ENCODE measurements at regions not wholly inside any gene's neighbourhood (a gene's known extent, or its start where the extent isn't known, plus 50 kb on each side); places are given as distances from the start of the nearest gene placed in this dataset.

DNA sequence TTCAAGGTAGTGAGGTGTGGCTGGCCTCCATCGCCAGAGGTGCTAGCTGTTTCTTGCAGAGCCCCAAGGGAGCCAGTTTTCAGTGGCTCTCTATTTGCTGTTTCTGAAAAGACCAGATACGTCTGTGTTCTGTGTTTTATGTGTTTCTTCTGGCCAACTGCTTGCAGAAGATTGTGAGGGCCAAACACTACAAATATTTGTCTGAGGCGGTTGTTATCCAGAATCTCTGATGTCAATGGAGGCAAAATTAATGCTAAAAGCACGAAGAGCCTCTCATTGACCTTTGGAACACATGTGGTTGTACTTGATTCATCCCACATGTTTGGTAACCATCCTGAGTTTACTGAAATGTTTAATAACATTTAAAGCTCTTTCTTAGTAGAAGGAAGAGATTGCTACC lies 113.9 kb downstream of the CT47B1 start:
- TF ChIP-seq, protein P1, sequence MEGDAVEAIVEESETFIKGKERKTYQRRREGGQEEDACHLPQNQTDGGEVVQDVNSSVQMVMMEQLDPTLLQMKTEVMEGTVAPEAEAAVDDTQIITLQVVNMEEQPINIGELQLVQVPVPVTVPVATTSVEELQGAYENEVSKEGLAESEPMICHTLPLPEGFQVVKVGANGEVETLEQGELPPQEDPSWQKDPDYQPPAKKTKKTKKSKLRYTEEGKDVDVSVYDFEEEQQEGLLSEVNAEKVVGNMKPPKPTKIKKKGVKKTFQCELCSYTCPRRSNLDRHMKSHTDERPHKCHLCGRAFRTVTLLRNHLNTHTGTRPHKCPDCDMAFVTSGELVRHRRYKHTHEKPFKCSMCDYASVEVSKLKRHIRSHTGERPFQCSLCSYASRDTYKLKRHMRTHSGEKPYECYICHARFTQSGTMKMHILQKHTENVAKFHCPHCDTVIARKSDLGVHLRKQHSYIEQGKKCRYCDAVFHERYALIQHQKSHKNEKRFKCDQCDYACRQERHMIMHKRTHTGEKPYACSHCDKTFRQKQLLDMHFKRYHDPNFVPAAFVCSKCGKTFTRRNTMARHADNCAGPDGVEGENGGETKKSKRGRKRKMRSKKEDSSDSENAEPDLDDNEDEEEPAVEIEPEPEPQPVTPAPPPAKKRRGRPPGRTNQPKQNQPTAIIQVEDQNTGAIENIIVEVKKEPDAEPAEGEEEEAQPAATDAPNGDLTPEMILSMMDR (conservative IDR thresholded peaks at IDR 0.05; ENCODE audit: low read depth, low read length): no peak
- no peak for TF ChIP-seq EZH2 (IDR thresholded peaks at IDR 0.05; ENCODE audit: borderline replicate concordance, low read depth, low read length, poor library complexity, severe bottlenecking)
- H3K27me3 ChIP-seq (replicated peaks; ENCODE audit: insufficient read depth, low read depth, low read length, poor library complexity): no peaks in the 10 kb centered on the region
- no peaks in the 10 kb centered on the region for H3K9me3 ChIP-seq (ENCODE audit: low read depth, low read length, poor library complexity, severe bottlenecking)
- no peaks in the 10 kb centered on the region for H3K4me1 ChIP-seq (ENCODE audit: insufficient read depth, low read length, poor library complexity, severe bottlenecking)
- intact Hi-C loops (cut with micrococcal nuclease; ENCODE audit: unreplicated experiment): no loop called here
- no peaks in the 10 kb centered on the region for H3K36me3 ChIP-seq (ENCODE audit: insufficient read depth, low read length, poor library complexity, severe bottlenecking)
- DNase-seq (ENCODE audit: low spot score): no peak
- ChIA-PET CTCF (no interaction called here), POLR2A (ENCODE audit: low non-redundant PET) (no interaction called here)
- no TSS peak for BruUV-seq (replicated peaks)
- no peak overlapping the region for H3K27ac ChIP-seq (ENCODE audit: low read depth, low read length, poor library complexity, severe bottlenecking)
- no peak overlapping the region for H3K4me3 ChIP-seq (ENCODE audit: low read depth, low read length, poor library complexity, severe bottlenecking)

DNA sequence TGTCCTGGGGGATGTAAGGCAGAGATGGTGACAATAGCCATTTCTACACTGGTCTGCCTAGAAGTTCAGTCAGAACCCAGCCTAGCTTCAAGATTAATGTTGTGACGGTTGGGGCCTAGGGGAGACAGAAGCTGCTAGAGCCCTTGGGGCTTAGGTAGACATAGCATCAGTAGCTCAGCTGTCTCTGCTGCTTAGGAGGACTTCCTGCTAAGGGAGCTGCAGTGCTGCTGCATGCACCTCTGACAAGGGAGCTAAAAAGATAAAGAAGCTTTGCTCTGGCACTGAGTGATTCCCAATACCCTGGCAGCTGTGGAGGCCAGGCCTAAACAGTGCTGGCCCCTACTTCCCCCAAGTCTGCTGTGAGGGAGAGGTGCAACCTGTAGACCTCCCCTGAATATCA lies 116.0 kb downstream of the CT47B1 start:
- ChIA-PET CTCF (no interaction called here), POLR2A (ENCODE audit: low non-redundant PET) (no interaction called here)
- Histone ChIP-seq H3K9me3 (ENCODE audit: low read depth, low read length, poor library complexity, severe bottlenecking) (no peaks in the 10 kb centered on the region), H3K4me1 (ENCODE audit: insufficient read depth, low read length, poor library complexity, severe bottlenecking) (no peaks in the 10 kb centered on the region), H3K36me3 (ENCODE audit: insufficient read depth, low read length, poor library complexity, severe bottlenecking) (no peaks in the 10 kb centered on the region), H3K4me3 (ENCODE audit: low read depth, low read length, poor library complexity, severe bottlenecking) (no peak overlapping the region), H3K27ac (ENCODE audit: low read depth, low read length, poor library complexity, severe bottlenecking) (no peak overlapping the region), H3K27me3 (replicated peaks; ENCODE audit: insufficient read depth, low read depth, low read length, poor library complexity) (peaks cover 3% of the 10 kb centered on the region)
- BruUV-seq (replicated peaks): no TSS peak
- intact Hi-C loops (cut with micrococcal nuclease; ENCODE audit: unreplicated experiment): no loop called here
- no peak for DNase-seq (ENCODE audit: low spot score)
- TF ChIP-seq EZH2 (IDR thresholded peaks at IDR 0.05; ENCODE audit: borderline replicate concordance, low read depth, low read length, poor library complexity, severe bottlenecking): no peak
- TF ChIP-seq, protein P1 (conservative IDR thresholded peaks at IDR 0.05; ENCODE audit: low read depth, low read length): no peak

GRCh38 chrX:120755066-120755846 lies 120.4 kb downstream of the CT47B1 start:
- BruUV-seq (replicated peaks): no TSS peak
- TF ChIP-seq EZH2 (IDR thresholded peaks at IDR 0.05; ENCODE audit: borderline replicate concordance, low read depth, low read length, poor library complexity, severe bottlenecking): no peak
- TF ChIP-seq, protein P1 (conservative IDR thresholded peaks at IDR 0.05; ENCODE audit: low read depth, low read length): no peak
- Histone ChIP-seq H3K4me1 (ENCODE audit: insufficient read depth, low read length, poor library complexity, severe bottlenecking) (no peaks in the 10 kb centered on the region), H3K27ac (ENCODE audit: low read depth, low read length, poor library complexity, severe bottlenecking) (no peak overlapping the region), H3K4me3 (ENCODE audit: low read depth, low read length, poor library complexity, severe bottlenecking) (no peak overlapping the region), H3K9me3 (ENCODE audit: low read depth, low read length, poor library complexity, severe bottlenecking) (no peaks in the 10 kb centered on the region), H3K36me3 (ENCODE audit: insufficient read depth, low read length, poor library complexity, severe bottlenecking) (no peaks in the 10 kb centered on the region), H3K27me3 (replicated peaks; ENCODE audit: insufficient read depth, low read depth, low read length, poor library complexity) (peaks cover 3% of the 10 kb centered on the region)
- no peak for DNase-seq (ENCODE audit: low spot score)
- intact Hi-C loops (cut with micrococcal nuclease; ENCODE audit: unreplicated experiment): no loop called here
- ChIA-PET POLR2A (ENCODE audit: low non-redundant PET) (no interaction called here), CTCF (no interaction called here)

Measured in A673 (cell line).